Fibroblast of villous mesenchyme (primary cell): ENCODE measurements at regions not wholly inside any gene's neighbourhood (a gene's known extent, or its start where the extent isn't known, plus 50 kb on each side); places are given as distances from the start of the nearest gene placed in this dataset.
A peak's percentile ranks its signal among the peaks of the same experiment; 100 is the strongest.

Experiments used
- DNase-seq: peaks from one replicate; pipeline ENCODE4 v3.0.0-alpha.2; 2010; ENCODE audit warnings: low read depth
- H3K4me3 ChIP-seq: 2 replicates; pipeline ENCODE4 v1.5.1; 2011; ENCODE audit warnings: low read depth, mild to moderate bottlenecking, low read length
- CTCF ChIP-seq: IDR thresholded peaks from 2 replicates; pipeline ENCODE4 v1.5.1; 2012; ENCODE audit warnings: low read depth, mild to moderate bottlenecking, low read length; ENCODE audit not compliant: insufficient read depth

GRCh38 chr2:23312996-23313606, 71.9 kb upstream of the KLHL29 start:
- no peak for DNase-seq
- H3K4me3 ChIP-seq: no peak overlapping the region
- TF ChIP-seq CTCF: peak; percentile 70

GRCh38 chr2:23314687-23315086, 70.3 kb upstream of the KLHL29 start:
- DNase-seq: no peak
- no peak for TF ChIP-seq CTCF
- H3K4me3 ChIP-seq: no peak overlapping the region

GRCh38 chr2:23320058-23320457, 64.9 kb upstream of the KLHL29 start:
- TF ChIP-seq CTCF: no peak
- no peak overlapping the region for H3K4me3 ChIP-seq
- no peak for DNase-seq

DNA sequence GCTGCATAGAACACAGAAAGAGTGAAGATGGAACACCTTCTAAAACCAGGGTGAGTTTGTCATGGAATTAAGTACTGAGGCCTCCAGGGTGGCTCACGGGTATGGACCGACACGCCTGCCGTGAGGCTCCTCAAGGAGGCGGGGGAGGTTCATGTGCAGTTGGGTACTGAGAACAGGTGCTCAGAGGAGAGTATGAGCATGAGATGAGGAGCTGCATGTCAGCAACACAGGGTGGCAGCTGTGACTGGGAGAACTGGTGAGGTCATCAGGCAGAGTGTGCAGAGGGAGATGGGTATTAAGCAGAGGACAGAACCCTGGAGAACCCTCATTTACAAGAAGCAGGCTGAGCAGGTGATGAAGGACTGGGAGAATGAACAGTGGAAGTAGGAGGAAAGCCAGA, 63.2 kb upstream of the KLHL29 start:
- DNase-seq: no peak
- H3K4me3 ChIP-seq: no peak overlapping the region
- TF ChIP-seq CTCF: no peak

GRCh38 chr2:23322567-23323197, 62.3 kb upstream of the KLHL29 start:
- no peak overlapping the region for H3K4me3 ChIP-seq
- TF ChIP-seq CTCF: no peak
- DNase-seq: no peak

GRCh38 chr2:23323198-23323916, 61.6 kb upstream of the KLHL29 start:
- no peak for TF ChIP-seq CTCF
- H3K4me3 ChIP-seq: no peak overlapping the region
- DNase-seq: peak; percentile 20
